H9 (cell line): ENCODE measurements at regions not wholly inside any gene's neighbourhood (a gene's known extent, or its start where the extent isn't known, plus 50 kb on each side); places are given as distances from the start of the nearest gene placed in this dataset.

Source experiments
- DNase-seq: peaks from one replicate; pipeline ENCODE4 v3.0.0-alpha.2; 2017
- H2AFZ ChIP-seq: one replicate; pipeline ENCODE4 v1.6.1; 2013; ENCODE audit warnings: mild to moderate bottlenecking, low read length, control low read depth, moderate library complexity
- H2AK5ac ChIP-seq: 2 replicates; pipeline ENCODE4 v1.6.1; 2013; ENCODE audit warnings: low read length, control low read depth, mixed read lengths; ENCODE audit not compliant: insufficient read length
- H2BK120ac ChIP-seq: one replicate; pipeline ENCODE4 v1.6.1; 2013; ENCODE audit warnings: low read depth, mild to moderate bottlenecking, low read length, control low read depth, inconsistent platforms; ENCODE audit not compliant: poor library complexity, severe bottlenecking
- H2BK12ac ChIP-seq: 2 replicates; pipeline ENCODE4 v1.6.1; 2013; ENCODE audit warnings: low read length, control low read depth, mixed read lengths, low read depth; ENCODE audit not compliant: insufficient read length
- H2BK15ac ChIP-seq: 2 replicates; pipeline ENCODE4 v1.6.1; 2013; ENCODE audit warnings: low read depth, low read length, control low read depth
- H2BK20ac ChIP-seq: one replicate; pipeline ENCODE4 v1.6.1; 2013; ENCODE audit warnings: low read depth, mild to moderate bottlenecking, low read length, control low read depth, inconsistent platforms; ENCODE audit not compliant: poor library complexity, severe bottlenecking
- H2BK5ac ChIP-seq: 2 replicates; pipeline ENCODE4 v1.6.1; 2013; ENCODE audit warnings: low read length, control low read depth, mixed read lengths; ENCODE audit not compliant: insufficient read length
- H3K14ac ChIP-seq: 2 replicates; pipeline ENCODE4 v1.6.1; 2013; ENCODE audit warnings: low read length, control low read depth; ENCODE audit not compliant: insufficient read depth
- H3K18ac ChIP-seq: 2 replicates; pipeline ENCODE4 v1.6.1; 2013; ENCODE audit warnings: low read depth, mild to moderate bottlenecking, mixed read lengths, low read length, control low read depth; ENCODE audit not compliant: insufficient read length
- H3K23ac ChIP-seq: 2 replicates; pipeline ENCODE4 v1.6.1; 2013; ENCODE audit warnings: low read length, control low read depth, mixed read lengths, low read depth; ENCODE audit not compliant: insufficient read length
- H3K23me2 ChIP-seq: 2 replicates; pipeline ENCODE4 v1.6.1; 2013; ENCODE audit warnings: low read depth, mild to moderate bottlenecking, mixed read lengths, low read length, control low read depth; ENCODE audit not compliant: insufficient read length, poor library complexity, severe bottlenecking
- H3K27ac ChIP-seq: 2 replicates; pipeline ENCODE4 v1.5.1; 2013; ENCODE audit warnings: low read length, control low read depth, mixed read lengths, low read depth; ENCODE audit not compliant: insufficient read length
- H3K27me3 ChIP-seq: 2 replicates; pipeline ENCODE4 v1.6.1; 2013; ENCODE audit warnings: low read length, control low read depth, inconsistent platforms; ENCODE audit not compliant: insufficient read depth
- H3K4ac ChIP-seq: 2 replicates; pipeline ENCODE4 v1.6.1; 2013; ENCODE audit warnings: low read depth, mild to moderate bottlenecking, control low read depth, inconsistent platforms, low read length, moderate library complexity
- H3K4me1 ChIP-seq: 2 replicates; pipeline ENCODE4 v1.6.1; 2013; ENCODE audit warnings: low read length, control low read depth, inconsistent platforms; ENCODE audit not compliant: insufficient read depth
- H3K4me2 ChIP-seq: 2 replicates; pipeline ENCODE4 v1.6.1; 2013; ENCODE audit warnings: low read length, control low read depth, mixed read lengths; ENCODE audit not compliant: insufficient read length, insufficient read depth
- H3K56ac ChIP-seq: 2 replicates; pipeline ENCODE4 v1.6.1; 2013; ENCODE audit warnings: low read depth, mild to moderate bottlenecking, mixed read lengths, low read length, control low read depth; ENCODE audit not compliant: insufficient read length
- H3K79me1 ChIP-seq: 2 replicates; pipeline ENCODE4 v1.6.1; 2013; ENCODE audit warnings: low read depth, mild to moderate bottlenecking, moderate library complexity, low read length, control low read depth, inconsistent platforms; ENCODE audit not compliant: insufficient read depth, poor library complexity, severe bottlenecking
- H3K79me2 ChIP-seq: 2 replicates; pipeline ENCODE4 v1.6.1; 2013; ENCODE audit warnings: low read length, control low read depth, inconsistent platforms; ENCODE audit not compliant: insufficient read depth
- H3K9ac ChIP-seq: 2 replicates; pipeline ENCODE4 v1.6.1; 2013; ENCODE audit warnings: low read length, control low read depth, mixed read lengths; ENCODE audit not compliant: insufficient read length; ENCODE audit errors: extremely low read depth
- H3K9me3 ChIP-seq: one replicate; pipeline ENCODE4 v1.6.1; 2013; ENCODE audit warnings: low read depth, low read length, inconsistent platforms; ENCODE audit not compliant: control insufficient read depth
- H3T11ph ChIP-seq: one replicate; pipeline ENCODE4 v1.6.1; 2013; ENCODE audit warnings: mild to moderate bottlenecking, low read length, control low read depth, inconsistent platforms
- H4K20me1 ChIP-seq: one replicate; pipeline ENCODE4 v1.6.1; 2013; ENCODE audit not compliant: control insufficient read depth, insufficient read length, insufficient read depth
- H4K5ac ChIP-seq: 2 replicates; pipeline ENCODE4 v1.6.1; 2013; ENCODE audit warnings: low read depth, mild to moderate bottlenecking, mixed read lengths, low read length, control low read depth; ENCODE audit not compliant: insufficient read length
- H4K8ac ChIP-seq: replicated peaks from 2 replicates; pipeline ENCODE4 v1.6.1; 2013; ENCODE audit warnings: low read length, control low read depth, mixed read lengths, low read depth; ENCODE audit not compliant: insufficient read length
- H4K91ac ChIP-seq: 2 replicates; pipeline ENCODE4 v1.6.1; 2013; ENCODE audit warnings: low read depth, mild to moderate bottlenecking, moderate library complexity, mixed read lengths, low read length, control low read depth; ENCODE audit not compliant: insufficient read length
- H3K27ac Mint-ChIP-seq, 3 experiments: 2 replicates in 2 of 3; 3 replicates in 1 of 3; pipeline ENCODE4 v1.8.0; 2020 to 2021; ENCODE audit warnings: mixed read lengths in 3 of 3, mild to moderate bottlenecking in 1 of 3, moderate library complexity in 1 of 3
- H3K27me3 Mint-ChIP-seq: 2 replicates; pipeline ENCODE4 v1.8.0; 2021; ENCODE audit warnings: low read depth, mild to moderate bottlenecking, moderate library complexity, mixed read lengths
- H3K36me3 Mint-ChIP-seq, 3 experiments: 2 replicates in 2 of 3; 3 replicates in 1 of 3; pipeline ENCODE4 v1.8.0; 2020 to 2021; ENCODE audit warnings: low read depth in 3 of 3, mixed read lengths in 3 of 3; ENCODE audit not compliant: insufficient read depth in 1 of 3
- H3K4me1 Mint-ChIP-seq, 2 experiments: 2 replicates each; pipeline ENCODE4 v1.8.0; 2020; ENCODE audit warnings: mixed read lengths in 2 of 2
- H3K4me3 Mint-ChIP-seq, 2 experiments: 2 replicates in 1 of 2; 3 replicates in 1 of 2; pipeline ENCODE4 v1.8.0; 2020 to 2021; ENCODE audit warnings: mild to moderate bottlenecking in 2 of 2, mixed read lengths in 2 of 2, moderate library complexity in 1 of 2
- H3K9me3 Mint-ChIP-seq, 2 experiments: 2 replicates in 1 of 2; 3 replicates in 1 of 2; pipeline ENCODE4 v1.8.0; 2020; ENCODE audit warnings: mild to moderate bottlenecking in 2 of 2, mixed read lengths in 2 of 2, moderate library complexity in 1 of 2
- CTCF ChIP-seq: fragments of 200-600 bp; sonication (generic); conservative IDR thresholded peaks from 3 replicates; pipeline ENCODE4 v1.8.0; 2021; ENCODE audit warnings: antibody characterized with exemption, mild to moderate bottlenecking
- WGBS: extraction: QIAGEN DNeasy Blood & Tissue Kit; methylation state at CpG from one replicate; pipeline ENCODE4 v1.1.7; 2013; ENCODE audit warnings: missing lambda C conversion rate, low lambda C conversion rate, mixed read lengths; ENCODE audit not compliant: insufficient read length; ENCODE audit errors: extremely low coverage; 5-methylcytosine and 5-hydroxymethylcytosine counted together

DNA sequence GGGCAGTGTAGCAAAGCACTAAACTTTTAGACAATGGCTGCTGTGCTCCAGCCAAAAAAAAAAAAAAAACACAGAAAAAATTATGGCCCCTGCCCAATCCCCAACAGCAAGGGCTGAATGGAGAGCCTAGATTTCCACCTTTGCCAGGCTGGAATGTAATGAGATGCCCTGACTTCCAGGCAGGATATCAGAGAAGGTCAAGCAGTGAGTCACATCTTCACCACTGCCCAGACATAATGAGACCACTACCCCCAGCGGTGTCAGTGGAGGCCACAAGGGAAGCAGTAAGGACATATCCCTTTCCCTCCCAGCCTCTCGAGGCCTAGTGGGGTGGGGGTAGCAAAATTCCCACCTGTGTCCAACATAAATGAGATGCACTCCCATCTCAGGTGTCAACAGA lies 216.3 kb upstream of the LEF1 start:
- Histone ChIP-seq H2AFZ (no peak overlapping the region), H3K23ac (no peak overlapping the region), H4K5ac (no peak overlapping the region), H3K9ac (no peak overlapping the region), H4K8ac (no peak overlapping the region), H2AK5ac (no peak overlapping the region), H3K23me2 (no peaks in the 10 kb centered on the region), H3K4ac (no peak overlapping the region), H4K91ac (no peak overlapping the region), H2BK15ac (no peak overlapping the region), H3K56ac (no peak overlapping the region), H3T11ph (no peak overlapping the region), H3K27ac (no peak overlapping the region), H3K4me1 (no peaks in the 10 kb centered on the region), H3K18ac (no peak overlapping the region), H3K79me1 (no peaks in the 10 kb centered on the region), H2BK20ac (no peak overlapping the region), H3K27me3 (no peaks in the 10 kb centered on the region), H3K4me2 (no peak overlapping the region), H2BK5ac (no peak overlapping the region), H3K79me2 (no peaks in the 10 kb centered on the region), H2BK12ac (no peak overlapping the region), H3K14ac (no peak overlapping the region), H4K20me1 (no peaks in the 10 kb centered on the region), H3K9me3 (no peaks in the 10 kb centered on the region), H2BK120ac (no peak overlapping the region)
- no peaks in the 10 kb centered on the region for H3K4me1 Mint-ChIP-seq
- no peak overlapping the region for H3K4me3 Mint-ChIP-seq
- WGBS: no CpG with 5 or more reads among the region's 2 CpGs
- H3K9me3 Mint-ChIP-seq: peaks cover 2 to 5% of the 10 kb centered on the region in 2 experiments; a peak in 3 of 5 replicates
- no peak for DNase-seq
- H3K36me3 Mint-ChIP-seq: peaks cover 0 to 4% (median 2%) of the 10 kb centered on the region in 3 experiments; a peak in 2 of 7 replicates
- H3K27me3 Mint-ChIP-seq: peaks cover 4% of the 10 kb centered on the region; the same call in 1 of the 2 replicates
- H3K27ac Mint-ChIP-seq: no peak overlapping the region
- no peak for TF ChIP-seq CTCF
